HG03575 (cell line): ENCODE measurements at regions not wholly inside any gene's neighbourhood (a gene's known extent, or its start where the extent isn't known, plus 50 kb on each side); places are given as distances from the start of the nearest gene placed in this dataset.
"Not testable (repeated sequence)": the region's sequence is repeated elsewhere in the genome, so short reads cannot be mapped to it uniquely, and the experiment has no call there.

Experiments used
- ATAC-seq: cut with Tn5 transposase; IDR thresholded peaks from one replicate; pipeline ENCODE4 v1.9.1; 2021; ENCODE audit not compliant: unreplicated experiment, insufficient number of reproducible peaks, low FRiP score; ENCODE audit errors: extremely low read depth

- no peak for ATAC-seq
Measured at GRCh38 chr4:164115236-164115635, 620.7 kb downstream of the TMA16 start.

GRCh38 chr4:164116286-164116685 is 621.8 kb downstream of the TMA16 start:
- no peak for ATAC-seq

DNA sequence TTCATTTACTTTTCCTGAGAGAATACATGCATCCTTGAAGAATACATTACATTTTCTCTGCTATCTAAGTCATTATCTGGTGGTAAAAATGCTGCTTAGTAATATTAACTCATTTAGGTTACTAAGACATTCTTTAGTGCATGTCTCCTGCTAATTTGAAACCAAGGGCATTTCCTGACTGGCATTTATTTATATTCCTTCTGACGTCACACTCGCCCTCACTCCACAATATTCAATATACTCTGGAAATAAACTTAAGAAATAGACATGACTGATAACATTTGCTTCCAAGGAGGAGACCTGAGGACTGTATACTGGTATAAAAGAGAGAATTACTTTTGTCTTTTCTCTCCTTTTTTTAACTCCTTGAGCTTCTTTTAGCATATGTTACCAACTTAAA is 619.5 kb upstream of the SMIM31 start:
- ATAC-seq = no peak

- no peak for ATAC-seq
Measured at GRCh38 chr4:164136180-164136616, 617.7 kb upstream of the SMIM31 start.

DNA sequence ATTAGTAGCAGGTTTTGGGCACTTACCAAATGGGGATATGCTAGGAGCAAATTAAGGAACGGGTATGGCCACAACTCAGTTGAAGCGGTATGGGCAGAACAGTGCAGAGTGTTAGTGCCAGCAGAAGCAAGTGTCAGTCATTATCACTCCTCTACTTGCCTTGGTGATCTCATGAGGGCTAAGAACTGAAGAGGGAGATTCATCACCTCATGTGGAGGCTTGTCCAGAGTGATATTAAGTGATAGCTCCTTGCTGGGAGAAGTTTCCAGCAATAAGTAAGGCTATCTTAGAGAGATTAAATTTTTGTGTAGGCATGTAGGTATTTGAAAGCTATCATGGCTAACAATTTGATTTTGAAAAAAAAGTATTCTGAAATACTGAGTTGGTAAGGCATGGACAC is 615.4 kb upstream of the SMIM31 start:
- no peak for ATAC-seq

DNA sequence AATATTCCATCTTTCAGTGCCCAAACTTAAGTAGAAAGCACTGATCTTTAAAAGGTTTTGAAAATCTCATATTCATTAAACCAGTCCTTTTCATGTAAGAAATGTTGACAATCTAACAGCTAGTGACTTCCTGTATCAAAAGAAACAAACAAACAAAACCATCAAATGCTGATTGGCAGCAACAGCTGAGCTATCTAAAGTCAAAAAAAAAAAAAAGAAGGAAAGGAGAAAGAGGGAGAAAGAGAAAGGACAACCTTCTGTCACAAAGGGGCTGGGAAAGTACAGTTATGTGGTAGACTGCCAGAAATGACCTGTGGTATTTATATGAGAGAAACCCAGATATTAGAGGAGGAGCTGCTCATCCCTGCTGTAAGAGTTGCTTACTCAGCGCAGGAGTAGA is 614.6 kb upstream of the SMIM31 start:
- ATAC-seq = no peak

DNA sequence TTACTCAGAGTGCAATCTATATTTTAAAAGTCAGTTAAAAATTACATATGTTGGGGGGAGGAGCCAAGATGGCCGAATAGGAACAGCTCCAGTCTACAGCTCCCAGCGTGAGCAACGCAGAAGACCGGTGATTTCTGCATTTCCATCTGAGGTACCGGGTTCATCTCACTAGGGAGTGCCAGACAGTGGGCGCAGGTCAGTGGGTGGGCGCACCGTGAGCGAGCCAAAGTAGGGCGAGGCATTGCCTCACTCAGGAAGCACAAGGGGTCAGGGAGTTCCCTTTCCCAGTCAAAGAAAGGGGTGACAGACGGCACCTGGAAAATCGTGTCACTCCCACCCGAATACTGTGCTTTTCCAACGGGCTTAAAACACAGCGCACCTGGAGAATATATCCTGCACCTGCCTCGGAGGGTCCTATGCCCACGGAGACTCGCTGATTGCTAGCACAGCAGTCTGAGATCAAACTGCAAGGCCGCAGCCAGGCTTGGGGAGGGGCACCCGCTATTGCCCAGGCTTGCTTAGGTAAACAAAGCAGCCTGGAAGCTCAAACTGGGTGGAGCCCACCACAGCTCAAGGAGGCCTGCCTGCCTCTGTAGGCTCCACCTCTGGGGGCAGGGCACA is 612.1 kb upstream of the SMIM31 start:
- ATAC-seq = not testable (repeated sequence)

DNA sequence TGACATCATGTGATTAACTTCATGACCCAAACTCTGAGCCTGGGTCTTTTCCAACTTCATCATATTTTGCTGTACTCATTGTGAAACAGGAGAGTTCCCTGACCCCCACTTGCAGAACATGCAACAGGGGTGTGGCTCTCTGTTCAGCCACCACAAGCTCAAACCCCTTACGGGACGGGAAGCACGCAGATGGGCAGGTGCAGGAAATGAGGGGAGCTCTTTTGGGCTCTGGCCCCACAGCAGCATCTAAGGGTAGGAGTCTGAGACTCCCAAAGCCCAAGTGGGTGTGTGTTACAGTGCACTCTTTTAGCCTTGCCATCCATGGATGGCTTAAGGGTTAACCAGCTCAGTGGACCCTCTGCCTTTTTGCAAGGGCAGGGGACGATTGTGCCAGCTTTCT is 599.5 kb upstream of the SMIM31 start:
- no peak for ATAC-seq

GRCh38 chr4:164169591-164169990 is 584.3 kb upstream of the SMIM31 start:
- ATAC-seq = no peak

GRCh38 chr4:164177153-164177552 is 576.8 kb upstream of the SMIM31 start:
- no peak for ATAC-seq

DNA sequence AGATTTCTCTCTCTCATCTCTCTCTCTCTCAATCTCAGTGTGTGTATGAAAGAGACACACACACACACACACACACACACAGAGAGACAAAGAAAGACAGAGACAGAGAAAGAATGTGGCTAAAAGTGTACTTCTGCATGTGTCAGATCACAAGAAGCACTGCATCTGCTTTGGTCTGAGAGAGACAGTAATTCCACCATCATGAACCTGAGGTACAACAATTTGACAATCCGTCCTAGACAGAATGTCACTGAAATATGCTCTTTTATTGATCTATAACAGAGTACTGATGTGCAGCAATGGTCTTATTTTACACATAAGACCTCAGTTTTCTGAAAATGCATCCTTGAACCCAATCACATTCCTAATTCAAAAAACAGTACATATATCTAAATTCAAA is 576.2 kb upstream of the SMIM31 start:
- ATAC-seq = no peak

DNA sequence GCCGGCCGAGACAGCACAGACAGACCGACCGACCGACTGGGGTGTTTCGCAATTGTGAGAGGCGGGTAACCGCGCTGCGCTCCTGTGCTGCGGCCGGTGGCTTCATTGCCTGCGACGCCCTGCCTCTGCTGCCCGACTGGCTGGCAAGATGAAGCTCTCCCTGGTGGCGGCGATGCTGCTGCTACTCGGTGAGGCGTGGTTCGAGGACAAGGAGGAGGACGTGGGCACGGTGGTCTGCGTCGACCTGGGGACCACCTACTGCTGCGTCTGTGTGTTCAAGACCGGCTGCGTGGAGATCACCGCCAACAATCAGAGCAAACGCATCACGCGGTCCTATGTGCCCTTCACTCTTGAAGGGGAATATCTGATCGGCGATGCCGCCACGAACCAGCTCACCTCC is 565.7 kb upstream of the SMIM31 start:
- no peak for ATAC-seq

DNA sequence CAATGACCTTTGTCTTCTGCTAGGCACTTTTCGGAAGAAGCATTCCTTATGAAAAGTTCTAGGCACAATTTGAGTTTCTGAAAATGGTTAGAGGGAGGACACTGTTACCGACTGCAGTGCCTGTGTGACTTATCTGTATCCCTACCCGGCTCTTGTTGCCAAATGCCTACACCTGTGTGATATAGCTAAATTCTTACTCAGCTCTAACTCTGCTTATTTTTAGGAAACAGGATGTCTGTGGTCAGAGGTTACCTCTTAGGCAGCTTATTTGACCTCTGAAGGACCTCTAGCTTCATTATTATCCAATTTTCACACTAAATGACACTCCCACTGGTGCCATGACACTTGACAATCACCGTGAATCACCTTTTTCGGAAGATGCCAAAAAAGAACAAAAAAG is 561.1 kb upstream of the SMIM31 start:
- ATAC-seq = no peak

DNA sequence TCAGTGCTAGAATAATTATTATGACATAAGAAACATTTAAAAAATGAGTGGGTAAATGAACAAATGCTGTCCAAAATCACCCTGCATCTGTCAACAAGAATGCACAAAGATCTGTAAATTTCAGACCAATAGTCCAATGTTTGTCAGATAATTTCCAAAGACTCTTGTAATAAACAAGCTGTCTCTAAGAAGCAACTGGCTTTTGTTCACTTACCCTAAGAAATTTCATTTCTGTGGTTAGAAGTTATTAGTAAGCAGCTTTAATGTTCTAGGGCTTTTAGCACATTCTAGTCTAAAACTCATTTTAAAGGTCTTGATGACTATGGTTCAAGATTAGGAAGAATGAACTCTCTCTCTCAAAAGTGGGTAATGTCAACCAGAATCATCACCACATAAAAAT is 560.3 kb upstream of the SMIM31 start:
- no peak for ATAC-seq

GRCh38 chr4:164197556-164197955 is 556.4 kb upstream of the SMIM31 start:
- no peak for ATAC-seq

- ATAC-seq = no peak
Measured at GRCh38 chr4:164203476-164203875, 550.5 kb upstream of the SMIM31 start.

- ATAC-seq = no peak
Measured at GRCh38 chr4:164204434-164204833, 549.5 kb upstream of the SMIM31 start.

DNA sequence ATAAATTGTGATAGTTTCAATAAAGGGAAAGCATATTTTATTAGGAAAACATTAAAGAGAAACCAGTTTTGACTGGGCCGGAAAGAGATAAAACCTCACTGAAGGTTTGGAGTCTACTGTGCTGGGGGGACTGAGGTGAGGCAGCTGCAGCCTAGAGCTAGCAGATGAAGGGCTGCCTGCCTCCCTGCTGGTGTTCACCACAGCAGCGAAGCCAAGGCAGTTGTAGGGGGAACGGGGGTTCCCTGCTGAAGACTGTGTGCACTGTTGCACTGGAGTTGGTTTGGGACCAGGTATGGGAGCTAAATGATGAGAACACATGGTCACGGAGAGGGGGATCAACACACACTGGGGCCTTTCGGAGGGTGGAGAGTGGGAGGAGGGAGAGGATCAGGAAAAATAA is 546.5 kb upstream of the SMIM31 start:
- no peak for ATAC-seq

- no peak for ATAC-seq
Measured at GRCh38 chr4:164210377-164210776, 543.6 kb upstream of the SMIM31 start.

GRCh38 chr4:164212134-164212533 is 541.8 kb upstream of the SMIM31 start:
- ATAC-seq = no peak

GRCh38 chr4:164212714-164213113 is 541.2 kb upstream of the SMIM31 start:
- ATAC-seq = no peak
